ENCODE measurements at regions not wholly inside any gene's neighbourhood (a gene's known extent, or its start where the extent isn't known, plus 50 kb on each side); places are given as distances from the start of the nearest gene placed in this dataset.

DNA sequence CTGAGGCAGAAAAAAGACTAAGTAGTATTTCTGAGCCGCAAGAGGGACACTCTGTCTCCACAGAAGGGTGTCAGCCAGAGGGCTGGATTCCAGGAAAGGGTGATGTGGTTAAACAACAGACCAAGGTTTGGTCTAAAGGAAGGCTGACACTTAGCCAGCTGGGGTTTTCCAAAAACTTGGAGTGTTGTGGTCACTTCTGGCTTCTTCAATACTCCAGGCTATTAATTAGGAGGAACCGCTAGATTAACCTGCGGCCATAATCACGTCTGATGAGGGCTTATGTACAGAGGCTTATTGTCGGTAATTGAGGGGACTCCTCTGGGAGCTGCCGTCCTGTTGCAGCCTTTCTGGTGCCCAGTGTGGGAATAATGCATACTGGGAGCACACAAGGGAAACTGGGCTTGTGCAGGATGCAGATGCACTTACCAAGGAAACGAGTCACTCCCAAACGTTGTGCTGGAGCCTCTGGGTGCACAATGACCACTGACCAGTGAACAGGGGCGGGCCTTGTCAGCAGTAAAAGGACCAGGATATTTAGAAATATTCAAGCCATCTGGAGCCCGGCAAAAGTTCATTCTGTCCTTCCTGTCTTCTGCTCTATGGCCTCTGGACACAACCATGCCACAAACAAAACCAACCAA, 70.2 kb upstream of the TUT7 start:
- peaks cover 9% of the 10 kb centered on the region for H3K4me1 Mint-ChIP-seq (ENCODE audit: unreplicated experiment)
- TF ChIP-seq, protein P1, sequence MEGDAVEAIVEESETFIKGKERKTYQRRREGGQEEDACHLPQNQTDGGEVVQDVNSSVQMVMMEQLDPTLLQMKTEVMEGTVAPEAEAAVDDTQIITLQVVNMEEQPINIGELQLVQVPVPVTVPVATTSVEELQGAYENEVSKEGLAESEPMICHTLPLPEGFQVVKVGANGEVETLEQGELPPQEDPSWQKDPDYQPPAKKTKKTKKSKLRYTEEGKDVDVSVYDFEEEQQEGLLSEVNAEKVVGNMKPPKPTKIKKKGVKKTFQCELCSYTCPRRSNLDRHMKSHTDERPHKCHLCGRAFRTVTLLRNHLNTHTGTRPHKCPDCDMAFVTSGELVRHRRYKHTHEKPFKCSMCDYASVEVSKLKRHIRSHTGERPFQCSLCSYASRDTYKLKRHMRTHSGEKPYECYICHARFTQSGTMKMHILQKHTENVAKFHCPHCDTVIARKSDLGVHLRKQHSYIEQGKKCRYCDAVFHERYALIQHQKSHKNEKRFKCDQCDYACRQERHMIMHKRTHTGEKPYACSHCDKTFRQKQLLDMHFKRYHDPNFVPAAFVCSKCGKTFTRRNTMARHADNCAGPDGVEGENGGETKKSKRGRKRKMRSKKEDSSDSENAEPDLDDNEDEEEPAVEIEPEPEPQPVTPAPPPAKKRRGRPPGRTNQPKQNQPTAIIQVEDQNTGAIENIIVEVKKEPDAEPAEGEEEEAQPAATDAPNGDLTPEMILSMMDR (conservative IDR thresholded peaks at IDR 0.05), result no peak
- no peaks in the 10 kb centered on the region for H3K36me3 Mint-ChIP-seq
- no peak overlapping the region for H3K27ac Mint-ChIP-seq
- H3K4me3 Mint-ChIP-seq, result no peak overlapping the region
- H3K9me3 Mint-ChIP-seq, result no peaks in the 10 kb centered on the region
- peaks cover 4% of the 10 kb centered on the region for H3K27me3 Mint-ChIP-seq
- no peak for DNase-seq (ENCODE audit: extremely low spot score, unreplicated experiment)

DNA sequence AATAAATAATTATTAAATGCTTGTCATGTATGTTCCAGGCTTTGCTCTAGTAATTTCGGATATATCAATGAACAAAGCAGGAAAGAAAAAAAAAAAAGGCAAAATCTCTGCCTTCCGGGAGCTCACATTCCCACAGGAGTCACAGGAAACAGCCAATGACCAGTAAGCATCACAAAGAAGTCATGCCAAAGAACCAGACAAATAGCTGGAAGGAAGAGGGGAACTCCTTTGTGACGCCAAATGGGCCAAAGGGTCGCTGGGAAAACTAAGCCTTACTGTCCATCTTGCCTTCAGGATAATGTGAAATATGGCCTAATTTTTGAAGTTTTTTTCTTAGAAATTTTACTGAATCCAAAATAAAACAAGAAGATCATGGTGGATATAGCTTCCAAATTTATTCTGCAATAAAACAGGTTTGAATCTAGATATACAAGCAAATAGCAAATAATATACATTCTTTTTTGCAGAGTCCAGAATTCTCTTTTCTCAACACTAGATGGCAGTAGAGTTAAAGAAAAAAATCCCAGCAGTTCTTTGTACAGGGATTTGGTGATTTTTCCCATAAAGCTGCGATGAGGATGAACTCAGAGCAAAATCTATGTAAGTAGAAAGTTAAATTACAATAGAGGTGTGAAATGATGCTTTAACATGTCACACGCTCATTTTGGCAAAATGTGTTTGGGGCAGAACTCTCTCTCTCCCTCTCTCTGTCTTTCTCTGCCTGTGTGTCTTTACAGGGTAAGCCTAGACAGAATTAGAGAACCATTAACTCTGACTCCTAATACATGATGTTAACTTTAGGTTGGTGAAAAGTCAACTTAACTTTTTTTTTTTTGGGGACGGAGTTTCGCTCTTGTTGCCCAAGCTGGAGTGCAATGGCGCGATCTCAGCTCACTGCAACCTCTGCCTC, 60.0 kb upstream of the TUT7 start:
- H3K9me3 Mint-ChIP-seq, result no peaks in the 10 kb centered on the region

DNA sequence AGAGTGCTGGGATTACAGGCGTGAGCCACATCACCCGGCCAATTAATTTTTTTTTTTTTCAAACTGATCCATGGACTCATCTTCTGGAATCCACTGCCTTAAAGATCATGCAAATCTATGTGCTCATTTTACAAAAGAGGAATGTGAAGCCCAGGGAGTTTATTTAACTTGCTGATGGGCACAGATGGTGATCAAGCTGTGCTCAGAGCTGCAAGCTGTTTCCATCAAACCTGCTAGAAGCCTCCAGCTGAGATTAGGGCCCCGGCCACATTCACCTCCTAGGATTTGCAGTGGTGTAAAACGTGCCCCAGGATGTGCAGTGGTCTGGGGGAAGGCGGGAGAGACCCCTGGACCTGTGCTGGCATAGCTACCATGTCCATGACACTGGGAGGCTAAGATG, 56.1 kb upstream of the TUT7 start:
- no peaks in the 10 kb centered on the region for H3K36me3 Mint-ChIP-seq
- DNase-seq (ENCODE audit: extremely low spot score, unreplicated experiment), result no peak
- TF ChIP-seq, protein P1 (conservative IDR thresholded peaks at IDR 0.05), result no peak
- no peak overlapping the region for H3K4me3 Mint-ChIP-seq
- H3K27ac Mint-ChIP-seq, result no peak overlapping the region
- H3K4me1 Mint-ChIP-seq (ENCODE audit: unreplicated experiment), result peaks cover 28% of the 10 kb centered on the region
- H3K9me3 Mint-ChIP-seq, result no peaks in the 10 kb centered on the region
- no peaks in the 10 kb centered on the region for H3K27me3 Mint-ChIP-seq

More for the DNA sequence above, 60.0 kb upstream of the TUT7 start:
- Mint-ChIP-seq H3K27me3 (peaks cover 3% of the 10 kb centered on the region), H3K4me1 (ENCODE audit: unreplicated experiment) (peaks cover 10% of the 10 kb centered on the region), H3K4me3 (no peak overlapping the region), H3K27ac (no peak overlapping the region), H3K36me3 (no peaks in the 10 kb centered on the region)
- no peak for DNase-seq (ENCODE audit: extremely low spot score, unreplicated experiment)
- TF ChIP-seq, protein P1 (conservative IDR thresholded peaks at IDR 0.05), result peak; percentile 91

DNA sequence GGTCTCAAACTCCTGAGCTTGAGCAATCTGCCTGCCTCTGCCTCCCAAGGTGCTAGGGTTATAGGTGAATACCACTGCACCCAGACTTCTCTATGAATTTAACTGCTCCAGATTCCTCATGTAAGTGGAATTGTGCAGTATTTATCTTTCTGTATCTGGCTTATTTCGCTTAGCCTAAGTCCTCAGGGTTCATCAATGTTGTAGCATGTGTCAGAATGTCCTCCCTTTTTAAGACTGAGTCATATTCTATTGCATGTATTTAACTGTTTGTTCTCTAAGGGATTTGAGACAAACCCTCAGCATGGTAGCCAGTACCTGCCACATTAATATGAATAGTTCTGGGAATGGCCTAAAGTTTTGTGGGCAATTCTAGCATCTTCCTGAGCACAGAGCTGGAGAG, 53.9 kb upstream of the TUT7 start:
- Mint-ChIP-seq H3K27ac (peak overlapping the region; percentile 99), H3K4me1 (ENCODE audit: unreplicated experiment) (peaks cover 20% of the 10 kb centered on the region), H3K4me3 (no peak overlapping the region), H3K27me3 (no peaks in the 10 kb centered on the region), H3K9me3 (no peaks in the 10 kb centered on the region), H3K36me3 (no peaks in the 10 kb centered on the region)
- TF ChIP-seq, protein P1 (conservative IDR thresholded peaks at IDR 0.05), result no peak
- no peak for DNase-seq (ENCODE audit: extremely low spot score, unreplicated experiment)

DNA sequence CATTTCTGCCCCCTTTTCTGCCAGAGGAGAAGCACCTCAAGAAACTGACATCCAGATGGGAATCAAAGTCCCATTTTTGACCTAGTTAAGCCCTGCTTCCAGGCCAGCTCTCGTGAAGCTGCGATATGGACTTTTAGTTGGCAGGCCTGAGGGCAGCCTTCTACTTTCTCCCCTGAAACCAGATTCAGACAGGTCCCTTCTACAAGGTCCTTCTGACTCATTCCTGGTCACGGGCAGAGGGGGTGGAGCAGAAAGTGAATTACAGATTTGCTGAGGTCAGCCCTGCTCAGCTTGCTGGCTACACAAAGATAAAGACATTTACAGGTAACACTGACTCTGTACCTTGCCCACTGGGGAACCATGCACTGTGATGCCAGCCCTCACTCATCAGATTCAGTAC, 52.8 kb upstream of the TUT7 start:
- no peaks in the 10 kb centered on the region for H3K27me3 Mint-ChIP-seq
- no peaks in the 10 kb centered on the region for H3K36me3 Mint-ChIP-seq
- no peak for DNase-seq (ENCODE audit: extremely low spot score, unreplicated experiment)
- H3K4me3 Mint-ChIP-seq, result no peak overlapping the region
- TF ChIP-seq, protein P1 (conservative IDR thresholded peaks at IDR 0.05), result no peak
- no peaks in the 10 kb centered on the region for H3K9me3 Mint-ChIP-seq
- H3K27ac Mint-ChIP-seq, result peak overlapping the region; percentile 99
- peaks cover 20% of the 10 kb centered on the region for H3K4me1 Mint-ChIP-seq (ENCODE audit: unreplicated experiment)
